ENCODE measurements at regions not wholly inside any gene's neighbourhood (a gene's known extent, or its start where the extent isn't known, plus 50 kb on each side); places are given as distances from the start of the nearest gene placed in this dataset.

- no peak for DNase-seq (ENCODE audit: low read depth)
- in situ Hi-C loops (cut with HindIII; ENCODE audit: low sequenced_read_pairs) = no loop called here
- TF ChIP-seq, protein P1, sequence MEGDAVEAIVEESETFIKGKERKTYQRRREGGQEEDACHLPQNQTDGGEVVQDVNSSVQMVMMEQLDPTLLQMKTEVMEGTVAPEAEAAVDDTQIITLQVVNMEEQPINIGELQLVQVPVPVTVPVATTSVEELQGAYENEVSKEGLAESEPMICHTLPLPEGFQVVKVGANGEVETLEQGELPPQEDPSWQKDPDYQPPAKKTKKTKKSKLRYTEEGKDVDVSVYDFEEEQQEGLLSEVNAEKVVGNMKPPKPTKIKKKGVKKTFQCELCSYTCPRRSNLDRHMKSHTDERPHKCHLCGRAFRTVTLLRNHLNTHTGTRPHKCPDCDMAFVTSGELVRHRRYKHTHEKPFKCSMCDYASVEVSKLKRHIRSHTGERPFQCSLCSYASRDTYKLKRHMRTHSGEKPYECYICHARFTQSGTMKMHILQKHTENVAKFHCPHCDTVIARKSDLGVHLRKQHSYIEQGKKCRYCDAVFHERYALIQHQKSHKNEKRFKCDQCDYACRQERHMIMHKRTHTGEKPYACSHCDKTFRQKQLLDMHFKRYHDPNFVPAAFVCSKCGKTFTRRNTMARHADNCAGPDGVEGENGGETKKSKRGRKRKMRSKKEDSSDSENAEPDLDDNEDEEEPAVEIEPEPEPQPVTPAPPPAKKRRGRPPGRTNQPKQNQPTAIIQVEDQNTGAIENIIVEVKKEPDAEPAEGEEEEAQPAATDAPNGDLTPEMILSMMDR (IDR thresholded peaks at IDR 0.05; ENCODE audit: low read depth, low read length, missing control alignments) = no peak
- H3K4me3 ChIP-seq (ENCODE audit: low read depth, low read length) = no peak overlapping the region
Measured at GRCh38 chr10:18984531-18984930, 64.1 kb upstream of the MALRD1 start.

DNA sequence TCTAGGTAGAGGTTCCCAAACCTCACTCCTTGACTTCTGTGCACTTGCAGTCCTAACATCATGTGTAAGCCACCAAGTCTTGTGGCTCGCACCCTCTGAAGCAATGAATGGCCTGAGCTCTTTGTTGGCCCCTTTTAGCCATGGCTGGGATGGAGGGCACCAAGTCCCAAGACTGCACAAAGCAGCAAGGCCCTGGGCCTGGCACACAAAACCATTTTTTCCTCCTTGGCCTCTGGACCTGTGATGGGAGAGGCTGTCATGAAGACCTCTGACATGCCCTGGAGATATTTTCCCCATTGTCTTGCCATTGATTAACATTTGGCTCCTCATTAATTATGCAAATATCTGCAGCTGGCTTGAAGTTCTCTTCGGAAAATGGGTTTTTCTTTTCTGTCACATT lies 60.3 kb upstream of the MALRD1 start:
- TF ChIP-seq, protein P1 (IDR thresholded peaks at IDR 0.05; ENCODE audit: low read depth, low read length, missing control alignments) = no peak
- in situ Hi-C loops (cut with HindIII; ENCODE audit: low sequenced_read_pairs) = no loop called here
- no peak overlapping the region for H3K4me3 ChIP-seq (ENCODE audit: low read depth, low read length)
- no peak for DNase-seq (ENCODE audit: low read depth)
